OCI-LY1 (cell line): ENCODE measurements at regions not wholly inside any gene's neighbourhood (a gene's known extent, or its start where the extent isn't known, plus 50 kb on each side); places are given as distances from the start of the nearest gene placed in this dataset.

Source experiments
- H2AFZ ChIP-seq: fragments of 200-600 bp; sonication (generic), shearing (Covaris generic); 2 replicates; pipeline ENCODE4 v1.6.0; 2014; ENCODE audit warnings: antibody characterized with exemption, mild to moderate bottlenecking, low read length
- H3F3A ChIP-seq: fragments of 200-600 bp; sonication (generic), shearing (Covaris generic); 2 replicates; pipeline ENCODE4 v1.6.0; 2014; ENCODE audit warnings: mild to moderate bottlenecking, antibody characterized with exemption, low read length, moderate library complexity; ENCODE audit not compliant: insufficient read depth
- H3K27ac ChIP-seq: fragments of 200-600 bp; sonication (generic); 2 replicates; pipeline ENCODE4 v1.5.1; 2014; ENCODE audit warnings: low read length, mixed run types, mild to moderate bottlenecking, low read depth; ENCODE audit not compliant: poor library complexity, severe bottlenecking
- H3K27me3 ChIP-seq: fragments of 200-600 bp; sonication (generic); 2 replicates; pipeline ENCODE4 v1.6.0; 2014; ENCODE audit warnings: antibody characterized with exemption, mild to moderate bottlenecking, low read length, moderate library complexity; ENCODE audit not compliant: insufficient read depth
- H3K36me3 ChIP-seq: fragments of 200-600 bp; sonication (generic); 2 replicates; pipeline ENCODE4 v1.6.1; 2014; ENCODE audit warnings: mild to moderate bottlenecking, antibody characterized with exemption, low read length, moderate library complexity, mixed read lengths; ENCODE audit not compliant: insufficient read depth
- H3K4me1 ChIP-seq: fragments of 200-600 bp; sonication (generic); 2 replicates; pipeline ENCODE4 v1.5.1; 2014; ENCODE audit warnings: mild to moderate bottlenecking, low read length, moderate library complexity; ENCODE audit not compliant: insufficient read depth, severe bottlenecking
- H3K4me2 ChIP-seq: fragments of 200-600 bp; sonication (generic), shearing (Covaris generic); 2 replicates; pipeline ENCODE4 v1.6.1; 2014; ENCODE audit warnings: low read length
- H3K4me3 ChIP-seq: fragments of 200-600 bp; sonication (generic); 2 replicates; pipeline ENCODE4 v1.5.1; 2014; ENCODE audit warnings: low read length, low read depth, mild to moderate bottlenecking, mixed read lengths; ENCODE audit not compliant: poor library complexity, severe bottlenecking
- H3K79me2 ChIP-seq: fragments of 200-600 bp; shearing (Covaris generic); 2 replicates; pipeline ENCODE4 v1.6.1; 2016; ENCODE audit warnings: mixed run types, low read length, mixed read lengths; ENCODE audit not compliant: insufficient read depth
- H3K9ac ChIP-seq: fragments of 200-600 bp; sonication (generic), shearing (Covaris generic); 2 replicates; pipeline ENCODE4 v1.6.1; 2014; ENCODE audit warnings: mild to moderate bottlenecking, low read length, mixed read lengths
- H3K9me2 ChIP-seq: fragments of 200-600 bp; sonication (generic), shearing (Covaris generic); 2 replicates; pipeline ENCODE4 v1.6.1; 2014; ENCODE audit warnings: low read depth, mild to moderate bottlenecking, low read length, mixed read lengths
- H3K9me3 ChIP-seq: fragments of 200-600 bp; shearing (Covaris generic); 2 replicates; pipeline ENCODE4 v1.6.1; 2014; ENCODE audit warnings: low read length, mixed read lengths
- H4K20me1 ChIP-seq: fragments of 200-600 bp; sonication (generic), shearing (Covaris generic); 2 replicates; pipeline ENCODE4 v1.6.0; 2016; ENCODE audit warnings: mild to moderate bottlenecking, low read length; ENCODE audit not compliant: insufficient read depth
- EZH2 ChIP-seq: fragments of 200-600 bp; sonication (generic), shearing (Covaris generic); IDR thresholded peaks from 2 replicates; pipeline ENCODE4 v1.8.0; 2017; ENCODE audit warnings: borderline replicate concordance, mixed run types, mild to moderate bottlenecking, antibody characterized with exemption, low read length, moderate library complexity, mixed read lengths
- TF ChIP-seq, protein P1 (sequence below): fragments of 200-600 bp; sonication (generic), shearing (Covaris generic); IDR thresholded peaks from 2 replicates; pipeline ENCODE4 v1.5.1; 2017; ENCODE audit warnings: mild to moderate bottlenecking, antibody characterized with exemption, low read length, moderate library complexity, mixed read lengths

DNA sequence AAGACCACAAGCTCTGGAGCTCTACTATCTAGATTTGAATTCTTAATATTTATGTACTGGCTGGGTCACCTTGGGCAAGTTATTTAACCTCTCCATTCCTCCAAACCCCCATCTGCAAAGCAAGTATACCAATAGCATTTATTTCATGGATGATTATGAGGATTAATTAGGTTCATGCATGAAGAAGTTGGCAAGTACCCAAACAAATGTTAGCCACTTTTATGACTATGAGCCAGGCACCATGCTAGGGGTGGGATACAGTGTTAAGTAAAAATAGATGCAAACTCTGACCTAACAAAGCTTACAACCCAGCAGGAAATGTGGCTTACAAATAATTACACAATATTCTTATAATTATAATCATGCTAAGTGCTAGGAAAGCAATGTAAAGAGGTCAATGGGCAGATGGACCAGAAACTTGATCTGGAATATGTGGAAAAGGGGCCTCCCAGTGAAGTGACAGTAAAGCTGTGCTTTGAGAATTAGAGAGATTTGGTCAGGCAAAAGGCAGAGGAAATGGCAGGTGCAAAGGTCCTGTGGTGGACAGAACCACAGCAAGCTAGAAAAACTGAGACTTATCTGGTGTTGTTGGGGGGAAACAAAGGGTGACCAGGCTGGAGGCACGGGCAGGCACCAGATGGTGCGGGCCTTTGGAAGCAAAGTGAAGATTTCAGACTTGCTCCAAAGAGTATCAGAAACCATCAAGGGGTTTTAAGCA, 525.2 kb upstream of the TRPC7 start:
- Histone ChIP-seq H3K27ac (no peak overlapping the region), H2AFZ (no peak overlapping the region), H3K9me2 (no peaks in the 10 kb centered on the region), H3F3A (no peaks in the 10 kb centered on the region), H3K27me3 (no peaks in the 10 kb centered on the region), H3K9ac (no peak overlapping the region), H3K4me1 (no peaks in the 10 kb centered on the region), H3K79me2 (no peaks in the 10 kb centered on the region), H3K4me3 (no peak overlapping the region), H3K9me3 (no peaks in the 10 kb centered on the region), H3K36me3 (no peaks in the 10 kb centered on the region), H4K20me1 (no peaks in the 10 kb centered on the region), H3K4me2 (no peak overlapping the region)
- TF ChIP-seq, protein P1, sequence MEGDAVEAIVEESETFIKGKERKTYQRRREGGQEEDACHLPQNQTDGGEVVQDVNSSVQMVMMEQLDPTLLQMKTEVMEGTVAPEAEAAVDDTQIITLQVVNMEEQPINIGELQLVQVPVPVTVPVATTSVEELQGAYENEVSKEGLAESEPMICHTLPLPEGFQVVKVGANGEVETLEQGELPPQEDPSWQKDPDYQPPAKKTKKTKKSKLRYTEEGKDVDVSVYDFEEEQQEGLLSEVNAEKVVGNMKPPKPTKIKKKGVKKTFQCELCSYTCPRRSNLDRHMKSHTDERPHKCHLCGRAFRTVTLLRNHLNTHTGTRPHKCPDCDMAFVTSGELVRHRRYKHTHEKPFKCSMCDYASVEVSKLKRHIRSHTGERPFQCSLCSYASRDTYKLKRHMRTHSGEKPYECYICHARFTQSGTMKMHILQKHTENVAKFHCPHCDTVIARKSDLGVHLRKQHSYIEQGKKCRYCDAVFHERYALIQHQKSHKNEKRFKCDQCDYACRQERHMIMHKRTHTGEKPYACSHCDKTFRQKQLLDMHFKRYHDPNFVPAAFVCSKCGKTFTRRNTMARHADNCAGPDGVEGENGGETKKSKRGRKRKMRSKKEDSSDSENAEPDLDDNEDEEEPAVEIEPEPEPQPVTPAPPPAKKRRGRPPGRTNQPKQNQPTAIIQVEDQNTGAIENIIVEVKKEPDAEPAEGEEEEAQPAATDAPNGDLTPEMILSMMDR = no peak
- no peak for TF ChIP-seq EZH2

DNA sequence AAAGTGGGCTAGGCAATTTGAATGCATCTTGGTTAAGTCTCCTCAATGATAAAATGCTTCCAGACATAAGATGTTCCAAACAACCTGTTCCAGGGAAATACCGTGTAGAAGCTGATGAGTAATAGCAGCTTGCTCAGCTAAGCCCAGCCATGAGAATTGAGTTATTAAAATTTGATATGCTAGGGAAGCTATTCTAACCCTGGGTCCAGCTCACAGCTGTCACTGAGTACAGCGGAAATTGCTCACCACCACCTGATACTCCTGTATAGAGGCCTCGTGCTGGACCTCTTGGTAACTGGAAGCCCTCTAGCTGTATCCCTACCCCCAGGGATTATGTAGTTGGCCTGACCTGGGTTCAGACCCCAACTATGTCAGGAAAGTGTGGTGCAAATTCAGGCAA, 521.3 kb upstream of the TRPC7 start:
- Histone ChIP-seq H3K4me3 (no peak overlapping the region), H3K9me2 (no peaks in the 10 kb centered on the region), H4K20me1 (no peaks in the 10 kb centered on the region), H2AFZ (no peak overlapping the region), H3K4me2 (no peak overlapping the region), H3F3A (no peaks in the 10 kb centered on the region), H3K4me1 (no peaks in the 10 kb centered on the region), H3K79me2 (no peaks in the 10 kb centered on the region), H3K27me3 (no peaks in the 10 kb centered on the region; the same call in 1 of the 2 replicates), H3K36me3 (no peaks in the 10 kb centered on the region), H3K27ac (no peak overlapping the region), H3K9me3 (peaks cover 4% of the 10 kb centered on the region; the same call in 1 of the 2 replicates), H3K9ac (no peak overlapping the region)
- TF ChIP-seq EZH2 = no peak
- TF ChIP-seq, protein P1 = no peak

DNA sequence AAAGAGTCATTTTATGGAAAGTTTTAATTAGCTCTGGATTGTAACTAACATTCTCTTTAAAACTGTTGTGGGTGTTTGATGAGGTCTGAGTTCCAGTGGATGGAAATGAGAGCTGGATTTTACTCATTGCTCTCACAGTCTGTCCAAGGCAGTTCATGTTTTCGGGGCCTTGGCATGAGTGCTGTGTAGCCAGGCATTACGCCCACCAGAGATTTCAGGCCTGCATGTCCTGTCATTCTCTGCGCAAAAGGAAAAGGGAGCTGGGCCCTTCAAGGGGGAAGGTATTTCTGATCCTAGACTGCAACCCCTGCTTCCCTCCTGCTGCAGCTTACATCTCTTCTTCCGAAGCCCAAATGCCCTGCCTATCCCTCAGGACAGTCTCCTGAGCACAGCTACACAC, 499.6 kb upstream of the TRPC7 start:
- H3K4me2 ChIP-seq = no peak overlapping the region
- no peak for TF ChIP-seq EZH2
- TF ChIP-seq, protein P1 = no peak
- no peaks in the 10 kb centered on the region for H3K4me1 ChIP-seq
- no peaks in the 10 kb centered on the region for H3K79me2 ChIP-seq
- H3K9me3 ChIP-seq = no peaks in the 10 kb centered on the region
- no peak overlapping the region for H2AFZ ChIP-seq
- H3K36me3 ChIP-seq = no peaks in the 10 kb centered on the region
- H3K9me2 ChIP-seq = no peaks in the 10 kb centered on the region
- H3K4me3 ChIP-seq = no peak overlapping the region
- 0 out of 2 replicates have a peak, but pooled peaks cover 4% of the 10 kb centered on the region for H3K27me3 ChIP-seq
- no peak overlapping the region for H3K9ac ChIP-seq
- no peaks in the 10 kb centered on the region for H4K20me1 ChIP-seq
- no peak overlapping the region for H3K27ac ChIP-seq
- no peaks in the 10 kb centered on the region for H3F3A ChIP-seq
